SU-DHL-6 (cell line): ENCODE measurements at regions not wholly inside any gene's neighbourhood (a gene's known extent, or its start where the extent isn't known, plus 50 kb on each side); places are given as distances from the start of the nearest gene placed in this dataset.

Experiments used
- CTCF ChIP-seq: fragments of 200-600 bp; sonication (generic); IDR thresholded peaks from one replicate; pipeline ENCODE4 v1.5.1; 2017; ENCODE audit warnings: antibody characterized with exemption, mild to moderate bottlenecking, low read length, moderate library complexity; ENCODE audit not compliant: insufficient read depth, poor library complexity, severe bottlenecking
- EZH2phosphoT487 ChIP-seq: fragments of 200-600 bp; sonication (generic), shearing (Covaris generic); conservative IDR thresholded peaks from 2 replicates; pipeline ENCODE4 v1.6.1; 2018; ENCODE audit warnings: mild to moderate bottlenecking, antibody characterized with exemption, low read length, moderate library complexity, mixed read lengths

GRCh38 chr5:15085671-15086070 is 214.1 kb upstream of the ANKH start:
- TF ChIP-seq CTCF: no peak
- no peak for TF ChIP-seq EZH2phosphoT487
